Ascending aorta (tissue), 2 donors: ENCODE measurements at regions not wholly inside any gene's neighbourhood (a gene's known extent, or its start where the extent isn't known, plus 50 kb on each side); places are given as distances from the start of the nearest gene placed in this dataset.

Experiments used
- DNase-seq, 2 donors: peaks; one replicate each; pipeline ENCODE4 v3.0.0-alpha.2; 2019; ENCODE audit warnings: low spot score in 2 of 2
- H3K27ac ChIP-seq, 2 donors: fragments of 200-600 bp; sonication (generic); one replicate each; pipeline ENCODE4 v1.5.1; 2016 to 2017; ENCODE audit warnings: mild to moderate bottlenecking in 1 of 2
- H3K27me3 ChIP-seq: fragments of 200-600 bp; sonication (generic); one replicate; pipeline ENCODE4 v1.5.1; 2017
- H3K36me3 ChIP-seq, 2 donors: fragments of 200-600 bp; sonication (generic); one replicate each; pipeline ENCODE4 v1.5.1; 2016
- H3K4me1 ChIP-seq, 2 donors: fragments of 200-600 bp; sonication (generic); one replicate each; pipeline ENCODE4 v1.5.1; 2016 to 2017; ENCODE audit warnings: mild to moderate bottlenecking in 1 of 2
- H3K4me3 ChIP-seq, 2 donors: fragments of 200-600 bp; sonication (generic); one replicate each; pipeline ENCODE4 v1.5.1; 2016 to 2017; ENCODE audit warnings: mild to moderate bottlenecking in 1 of 2
- H3K9me3 ChIP-seq, 2 donors: fragments of 200-600 bp; sonication (generic); one replicate each; pipeline ENCODE4 v1.5.1; 2016
- CTCF ChIP-seq, 3 experiments: fragments of 200-600 bp in 2 of 3; fragments of 450-650 bp in 1 of 3; sonication (generic) in 2 of 3; IDR thresholded peaks; one replicate each; pipeline ENCODE4 v1.5.1; 2016 to 2019; ENCODE audit warnings: antibody characterized with exemption in 3 of 3, mild to moderate bottlenecking in 1 of 3, moderate library complexity in 1 of 3
- intact Hi-C: fragments of 100-400 bp; cut with DNase I; formaldehyde crosslinking; loops from one replicate; pipeline ENCODE4 v1.15.1; 2023

- H3K4me3 ChIP-seq: no peak overlapping the region
- H3K36me3 ChIP-seq: no peaks in the 10 kb centered on the region
- no peak for TF ChIP-seq CTCF (IDR thresholded peaks at IDR 0.05)
- intact Hi-C loops: no loop called here
- H3K27me3 ChIP-seq: no peaks in the 10 kb centered on the region
- H3K9me3 ChIP-seq: no peaks in the 10 kb centered on the region
- no peak overlapping the region for H3K27ac ChIP-seq
- DNase-seq: no peak
- peaks cover 0 to 8% of the 10 kb centered on the region in 2 donors for H3K4me1 ChIP-seq
Measured at GRCh38 chr2:120817136-120817955, 81.7 kb downstream of the GLI2 start.

GRCh38 chr2:120817956-120818325, 82.3 kb downstream of the GLI2 start:
- no peak for TF ChIP-seq CTCF (IDR thresholded peaks at IDR 0.05)
- no peaks in the 10 kb centered on the region for H3K27me3 ChIP-seq
- H3K27ac ChIP-seq: peak overlapping the region; percentile 0 to 5
- peaks cover 0 to 8% of the 10 kb centered on the region in 2 donors for H3K4me1 ChIP-seq
- no peaks in the 10 kb centered on the region for H3K9me3 ChIP-seq
- intact Hi-C loops: loop anchor here (2.0 kb wide), 1 partner anchor 49 kb away; no protein-coding TSS in a partner anchor
- H3K4me3 ChIP-seq: no peak overlapping the region
- H3K36me3 ChIP-seq: no peaks in the 10 kb centered on the region
- DNase-seq: no peak

GRCh38 chr2:120818441-120818920, 82.8 kb downstream of the GLI2 start:
- Histone ChIP-seq H3K27ac (peak overlapping the region; percentile 0 to 5), H3K4me3 (no peak overlapping the region), H3K36me3 (no peaks in the 10 kb centered on the region), H3K9me3 (no peaks in the 10 kb centered on the region), H3K27me3 (no peaks in the 10 kb centered on the region), H3K4me1 (peaks cover 0 to 8% of the 10 kb centered on the region in 2 donors)
- TF ChIP-seq CTCF (IDR thresholded peaks at IDR 0.05): no peak
- peak in 1 of 2 donors; percentile 86 for DNase-seq
- intact Hi-C loops: loop anchor here (2.0 kb wide), 1 partner anchor 48 kb away; no protein-coding TSS in a partner anchor

GRCh38 chr2:120819720-120820210, 84.1 kb downstream of the GLI2 start:
- H3K36me3 ChIP-seq: no peaks in the 10 kb centered on the region
- H3K9me3 ChIP-seq: no peaks in the 10 kb centered on the region
- H3K4me1 ChIP-seq: peaks cover 0 to 8% of the 10 kb centered on the region in 2 donors
- no peak for DNase-seq
- H3K27me3 ChIP-seq: no peaks in the 10 kb centered on the region
- H3K27ac ChIP-seq: no peak overlapping the region
- intact Hi-C loops: loop anchor here (2.0 kb wide), 1 partner anchor 47 kb away; no protein-coding TSS in a partner anchor
- no peak for TF ChIP-seq CTCF (IDR thresholded peaks at IDR 0.05)
- no peak overlapping the region for H3K4me3 ChIP-seq

GRCh38 chr2:120820263-120820952, 84.7 kb downstream of the GLI2 start:
- no peak for DNase-seq
- no peak for TF ChIP-seq CTCF (IDR thresholded peaks at IDR 0.05)
- intact Hi-C loops: no loop called here
- no peaks in the 10 kb centered on the region for H3K9me3 ChIP-seq
- no peak overlapping the region for H3K27ac ChIP-seq
- peaks cover 0 to 8% of the 10 kb centered on the region in 2 donors for H3K4me1 ChIP-seq
- no peaks in the 10 kb centered on the region for H3K27me3 ChIP-seq
- H3K4me3 ChIP-seq: no peak overlapping the region
- H3K36me3 ChIP-seq: no peaks in the 10 kb centered on the region
